HepG2 (cell line): ENCODE measurements at regions not wholly inside any gene's neighbourhood (a gene's known extent, or its start where the extent isn't known, plus 50 kb on each side); places are given as distances from the start of the nearest gene placed in this dataset.

Source experiments
- ADNP ChIP-seq: sonication (generic); formaldehyde crosslinking; IDR thresholded peaks from 2 replicates; pipeline ENCODE4 v1.4.0; 2020; ENCODE audit warnings: missing genetic modification reagents
- CCDC6 ChIP-seq: sonication (generic); formaldehyde crosslinking; IDR thresholded peaks from 2 replicates; pipeline ENCODE4 v1.8.1; 2022; ENCODE audit warnings: mild to moderate bottlenecking, missing genetic modification reagents, moderate library complexity
- DNMT3B ChIP-seq: conservative IDR thresholded peaks from 2 replicates; pipeline ENCODE4 v1.6.1; 2016; ENCODE audit warnings: missing biosample characterization, control low read depth
- FOSL2 ChIP-seq: sonication (generic); formaldehyde crosslinking; IDR thresholded peaks from 2 replicates; pipeline ENCODE4 v1.4.0; 2020; ENCODE audit warnings: missing genetic modification reagents
- FOXC1 ChIP-seq: sonication (generic); formaldehyde crosslinking; IDR thresholded peaks from 2 replicates; pipeline ENCODE4 v1.8.0; 2022; ENCODE audit warnings: mild to moderate bottlenecking, missing genetic modification reagents, borderline replicate concordance
- FOXP1 ChIP-seq, 2 experiments: fragments of 450-650 bp in 1 of 2; IDR thresholded peaks; 2 replicates each; pipeline ENCODE4 v1.6.1; 2017 to 2018; ENCODE audit warnings: antibody characterized with exemption in 1 of 2
- ISL2 ChIP-seq: sonication (generic); formaldehyde crosslinking; IDR thresholded peaks from 2 replicates; pipeline ENCODE4 v1.5.0; 2020; ENCODE audit warnings: missing genetic modification reagents
- KMT2B ChIP-seq: IDR thresholded peaks from 2 replicates; pipeline ENCODE4 v1.6.1; 2016; ENCODE audit warnings: missing genetic modification reagents, missing compliant biosample characterization
- THYN1 ChIP-seq: sonication (generic); formaldehyde crosslinking; IDR thresholded peaks from 2 replicates; pipeline ENCODE4 v1.8.1; 2023; ENCODE audit warnings: low read depth, mild to moderate bottlenecking, moderate library complexity, missing genetic modification reagents, borderline replicate concordance
- ZKSCAN5 ChIP-seq: sonication (generic); formaldehyde crosslinking; IDR thresholded peaks from 2 replicates; pipeline ENCODE4 v1.5.1; 2020; ENCODE audit warnings: mild to moderate bottlenecking, missing genetic modification reagents
- ZNF678 ChIP-seq: sonication (generic); formaldehyde crosslinking; IDR thresholded peaks from 2 replicates; pipeline ENCODE4 v1.4.0; 2020; ENCODE audit warnings: mild to moderate bottlenecking, missing genetic modification reagents
- TF ChIP-seq, protein P1 (sequence below), 2 experiments: sonication (generic) in 1 of 2; formaldehyde crosslinking in 1 of 2; IDR thresholded peaks; 2 replicates each; pipeline versions ENCODE4 v1.4.0 to v1.6.1; 2016 to 2020; ENCODE audit warnings: borderline replicate concordance in 1 of 2, low read depth in 1 of 2, mild to moderate bottlenecking in 1 of 2, missing genetic modification reagents in 1 of 2
- TF ChIP-seq, protein P2 (sequence below): sonication (generic); formaldehyde crosslinking; conservative IDR thresholded peaks from 2 replicates; pipeline ENCODE4 v1.4.0; 2020; ENCODE audit warnings: missing genetic modification reagents
- TF ChIP-seq, protein P3 (sequence below): sonication (generic); formaldehyde crosslinking; IDR thresholded peaks from 2 replicates; pipeline ENCODE4 v1.8.0; 2022; ENCODE audit warnings: low read depth, missing genetic modification reagents
- TF ChIP-seq, protein P4 (sequence below): sonication (generic); formaldehyde crosslinking; IDR thresholded peaks from 2 replicates; pipeline ENCODE4 v1.4.0; 2020; ENCODE audit warnings: missing genetic modification reagents, mild to moderate bottlenecking, borderline replicate concordance
- TF ChIP-seq, protein P5 (sequence below): sonication (generic); formaldehyde crosslinking; IDR thresholded peaks from 2 replicates; pipeline ENCODE4 v1.4.0; 2020; ENCODE audit warnings: missing genetic modification reagents, borderline replicate concordance

DNA sequence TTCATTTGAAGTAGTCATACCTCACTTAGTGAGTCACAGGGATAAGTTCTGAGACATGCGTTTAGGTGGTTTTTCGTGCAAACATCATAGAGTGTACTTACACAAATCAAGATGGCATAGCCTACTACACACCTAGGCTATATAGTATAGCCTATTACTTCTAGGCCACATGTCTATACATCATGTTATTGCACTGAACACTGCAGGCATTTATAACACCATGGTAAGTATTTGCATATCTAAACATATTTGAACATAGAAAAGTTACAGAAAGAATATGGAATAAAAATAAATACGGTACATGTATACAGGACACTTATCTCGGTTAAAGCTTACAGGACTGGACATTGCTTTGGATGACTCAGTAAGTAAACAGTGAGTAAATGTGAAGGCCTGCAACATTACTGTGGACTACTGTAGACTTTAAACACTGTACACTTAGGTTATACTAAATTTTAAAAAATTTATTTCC, 670.6 kb downstream of the SLC16A7 start (continued):
- TF ChIP-seq, protein P1, sequence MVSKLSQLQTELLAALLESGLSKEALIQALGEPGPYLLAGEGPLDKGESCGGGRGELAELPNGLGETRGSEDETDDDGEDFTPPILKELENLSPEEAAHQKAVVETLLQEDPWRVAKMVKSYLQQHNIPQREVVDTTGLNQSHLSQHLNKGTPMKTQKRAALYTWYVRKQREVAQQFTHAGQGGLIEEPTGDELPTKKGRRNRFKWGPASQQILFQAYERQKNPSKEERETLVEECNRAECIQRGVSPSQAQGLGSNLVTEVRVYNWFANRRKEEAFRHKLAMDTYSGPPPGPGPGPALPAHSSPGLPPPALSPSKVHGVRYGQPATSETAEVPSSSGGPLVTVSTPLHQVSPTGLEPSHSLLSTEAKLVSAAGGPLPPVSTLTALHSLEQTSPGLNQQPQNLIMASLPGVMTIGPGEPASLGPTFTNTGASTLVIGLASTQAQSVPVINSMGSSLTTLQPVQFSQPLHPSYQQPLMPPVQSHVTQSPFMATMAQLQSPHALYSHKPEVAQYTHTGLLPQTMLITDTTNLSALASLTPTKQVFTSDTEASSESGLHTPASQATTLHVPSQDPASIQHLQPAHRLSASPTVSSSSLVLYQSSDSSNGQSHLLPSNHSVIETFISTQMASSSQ (IDR thresholded peaks at IDR 0.05; ENCODE audit: low read depth) = no peak
- TF ChIP-seq, protein P1 (CRISPR knock-in tag; IDR thresholded peaks at IDR 0.05; ENCODE audit: borderline replicate concordance) = no peak
- TF ChIP-seq, protein P2, sequence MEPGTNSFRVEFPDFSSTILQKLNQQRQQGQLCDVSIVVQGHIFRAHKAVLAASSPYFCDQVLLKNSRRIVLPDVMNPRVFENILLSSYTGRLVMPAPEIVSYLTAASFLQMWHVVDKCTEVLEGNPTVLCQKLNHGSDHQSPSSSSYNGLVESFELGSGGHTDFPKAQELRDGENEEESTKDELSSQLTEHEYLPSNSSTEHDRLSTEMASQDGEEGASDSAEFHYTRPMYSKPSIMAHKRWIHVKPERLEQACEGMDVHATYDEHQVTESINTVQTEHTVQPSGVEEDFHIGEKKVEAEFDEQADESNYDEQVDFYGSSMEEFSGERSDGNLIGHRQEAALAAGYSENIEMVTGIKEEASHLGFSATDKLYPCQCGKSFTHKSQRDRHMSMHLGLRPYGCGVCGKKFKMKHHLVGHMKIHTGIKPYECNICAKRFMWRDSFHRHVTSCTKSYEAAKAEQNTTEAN = no peak
- peak; percentile 84 for TF ChIP-seq FOSL2 (CRISPR knock-in tag)
- TF ChIP-seq FOXP1 (IDR thresholded peaks at IDR 0.05) = no peak
- peak; percentile 53; the same call in 1 of the 2 replicates for TF ChIP-seq FOXP1 (CRISPR knock-in tag; IDR thresholded peaks at IDR 0.05)
- TF ChIP-seq DNMT3B = no peak
- no peak for TF ChIP-seq ADNP (CRISPR knock-in tag)
- TF ChIP-seq FOXC1 (CRISPR knock-in tag) = no peak
- TF ChIP-seq ZNF678 (CRISPR knock-in tag) = no peak
- TF ChIP-seq, protein P3, sequence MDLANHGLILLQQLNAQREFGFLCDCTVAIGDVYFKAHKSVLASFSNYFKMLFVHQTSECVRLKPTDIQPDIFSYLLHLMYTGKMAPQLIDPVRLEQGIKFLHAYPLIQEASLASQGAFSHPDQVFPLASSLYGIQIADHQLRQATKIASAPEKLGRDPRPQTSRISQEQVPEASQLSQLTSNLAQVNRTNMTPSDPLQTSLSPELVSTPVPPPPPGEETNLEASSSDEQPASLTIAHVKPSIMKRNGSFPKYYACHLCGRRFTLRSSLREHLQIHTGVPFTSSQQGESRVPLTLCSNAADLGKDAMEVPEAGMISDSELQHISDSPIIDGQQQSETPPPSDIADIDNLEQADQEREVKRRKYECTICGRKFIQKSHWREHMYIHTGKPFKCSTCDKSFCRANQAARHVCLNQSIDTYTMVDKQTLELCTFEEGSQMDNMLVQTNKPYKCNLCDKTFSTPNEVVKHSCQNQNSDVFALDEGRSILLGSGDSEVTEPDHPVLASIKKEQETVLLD (CRISPR knock-in tag) = no peak
- TF ChIP-seq, protein P4, sequence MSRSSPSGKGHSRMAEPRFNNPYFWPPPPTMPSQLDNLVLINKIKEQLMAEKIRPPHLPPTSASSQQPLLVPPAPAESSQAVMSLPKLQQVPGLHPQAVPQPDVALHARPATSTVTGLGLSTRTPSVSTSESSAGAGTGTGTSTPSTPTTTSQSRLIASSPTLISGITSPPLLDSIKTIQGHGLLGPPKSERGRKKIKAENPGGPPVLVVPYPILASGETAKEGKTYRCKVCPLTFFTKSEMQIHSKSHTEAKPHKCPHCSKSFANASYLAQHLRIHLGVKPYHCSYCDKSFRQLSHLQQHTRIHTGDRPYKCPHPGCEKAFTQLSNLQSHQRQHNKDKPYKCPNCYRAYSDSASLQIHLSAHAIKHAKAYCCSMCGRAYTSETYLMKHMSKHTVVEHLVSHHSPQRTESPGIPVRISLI (CRISPR knock-in tag) = no peak
- TF ChIP-seq, protein P5, sequence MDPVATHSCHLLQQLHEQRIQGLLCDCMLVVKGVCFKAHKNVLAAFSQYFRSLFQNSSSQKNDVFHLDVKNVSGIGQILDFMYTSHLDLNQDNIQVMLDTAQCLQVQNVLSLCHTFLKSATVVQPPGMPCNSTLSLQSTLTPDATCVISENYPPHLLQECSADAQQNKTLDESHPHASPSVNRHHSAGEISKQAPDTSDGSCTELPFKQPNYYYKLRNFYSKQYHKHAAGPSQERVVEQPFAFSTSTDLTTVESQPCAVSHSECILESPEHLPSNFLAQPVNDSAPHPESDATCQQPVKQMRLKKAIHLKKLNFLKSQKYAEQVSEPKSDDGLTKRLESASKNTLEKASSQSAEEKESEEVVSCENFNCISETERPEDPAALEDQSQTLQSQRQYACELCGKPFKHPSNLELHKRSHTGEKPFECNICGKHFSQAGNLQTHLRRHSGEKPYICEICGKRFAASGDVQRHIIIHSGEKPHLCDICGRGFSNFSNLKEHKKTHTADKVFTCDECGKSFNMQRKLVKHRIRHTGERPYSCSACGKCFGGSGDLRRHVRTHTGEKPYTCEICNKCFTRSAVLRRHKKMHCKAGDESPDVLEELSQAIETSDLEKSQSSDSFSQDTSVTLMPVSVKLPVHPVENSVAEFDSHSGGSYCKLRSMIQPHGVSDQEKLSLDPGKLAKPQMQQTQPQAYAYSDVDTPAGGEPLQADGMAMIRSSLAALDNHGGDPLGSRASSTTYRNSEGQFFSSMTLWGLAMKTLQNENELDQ (CRISPR knock-in tag) = no peak
- no peak for TF ChIP-seq KMT2B
- no peak for TF ChIP-seq ZKSCAN5
- no peak for TF ChIP-seq ISL2 (CRISPR knock-in tag)
- TF ChIP-seq CCDC6 = no peak
- TF ChIP-seq THYN1 (CRISPR knock-in tag) = no peak
